ENCODE measurements at regions not wholly inside any gene's neighbourhood (a gene's known extent, or its start where the extent isn't known, plus 50 kb on each side); places are given as distances from the start of the nearest gene placed in this dataset.

DNA sequence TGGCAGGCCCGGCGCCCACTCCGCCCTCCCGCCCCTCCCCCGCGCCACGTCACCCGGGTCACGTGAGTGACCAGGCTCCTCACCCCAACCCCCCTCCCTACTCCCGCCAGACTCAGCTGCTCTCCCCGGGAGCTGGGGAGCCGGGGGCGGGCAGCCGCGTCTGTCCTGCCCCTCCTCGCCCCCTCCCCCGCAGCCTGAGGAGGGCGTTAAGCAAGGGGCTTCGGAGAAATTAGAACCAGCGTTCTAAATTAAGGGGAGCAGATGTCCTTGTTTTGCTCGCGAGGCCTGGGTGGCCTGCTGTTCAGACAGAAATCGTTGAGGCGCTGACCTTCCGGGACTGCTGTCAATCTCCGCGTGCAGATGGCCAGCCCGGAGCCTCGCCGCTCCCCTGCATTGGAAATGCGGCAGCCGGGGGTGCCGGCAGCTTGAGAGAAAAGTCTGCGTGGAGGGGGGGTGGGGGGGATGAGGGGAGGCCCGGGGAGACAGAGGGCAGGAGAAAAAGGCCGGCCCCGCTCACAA is 102.2 kb upstream of the ZNF438 start:
- TF ChIP-seq, protein P1, sequence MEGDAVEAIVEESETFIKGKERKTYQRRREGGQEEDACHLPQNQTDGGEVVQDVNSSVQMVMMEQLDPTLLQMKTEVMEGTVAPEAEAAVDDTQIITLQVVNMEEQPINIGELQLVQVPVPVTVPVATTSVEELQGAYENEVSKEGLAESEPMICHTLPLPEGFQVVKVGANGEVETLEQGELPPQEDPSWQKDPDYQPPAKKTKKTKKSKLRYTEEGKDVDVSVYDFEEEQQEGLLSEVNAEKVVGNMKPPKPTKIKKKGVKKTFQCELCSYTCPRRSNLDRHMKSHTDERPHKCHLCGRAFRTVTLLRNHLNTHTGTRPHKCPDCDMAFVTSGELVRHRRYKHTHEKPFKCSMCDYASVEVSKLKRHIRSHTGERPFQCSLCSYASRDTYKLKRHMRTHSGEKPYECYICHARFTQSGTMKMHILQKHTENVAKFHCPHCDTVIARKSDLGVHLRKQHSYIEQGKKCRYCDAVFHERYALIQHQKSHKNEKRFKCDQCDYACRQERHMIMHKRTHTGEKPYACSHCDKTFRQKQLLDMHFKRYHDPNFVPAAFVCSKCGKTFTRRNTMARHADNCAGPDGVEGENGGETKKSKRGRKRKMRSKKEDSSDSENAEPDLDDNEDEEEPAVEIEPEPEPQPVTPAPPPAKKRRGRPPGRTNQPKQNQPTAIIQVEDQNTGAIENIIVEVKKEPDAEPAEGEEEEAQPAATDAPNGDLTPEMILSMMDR (conservative IDR thresholded peaks at IDR 0.05; ENCODE audit: low read depth, low read length), result no peak
- no peak for TF ChIP-seq EZH2 (IDR thresholded peaks at IDR 0.05; ENCODE audit: low read length, unreplicated experiment)
- TF ChIP-seq EZH2phosphoT487 (IDR thresholded peaks at IDR 0.05; ENCODE audit: borderline replicate concordance, low read length), result no peak

Data from PC-3 (cell line).